ENCODE measurements at regions not wholly inside any gene's neighbourhood (a gene's known extent, or its start where the extent isn't known, plus 50 kb on each side); places are given as distances from the start of the nearest gene placed in this dataset.
"Not testable (repeated sequence)": the region's sequence is repeated elsewhere in the genome, so short reads cannot be mapped to it uniquely, and the experiment has no call there.

DNA sequence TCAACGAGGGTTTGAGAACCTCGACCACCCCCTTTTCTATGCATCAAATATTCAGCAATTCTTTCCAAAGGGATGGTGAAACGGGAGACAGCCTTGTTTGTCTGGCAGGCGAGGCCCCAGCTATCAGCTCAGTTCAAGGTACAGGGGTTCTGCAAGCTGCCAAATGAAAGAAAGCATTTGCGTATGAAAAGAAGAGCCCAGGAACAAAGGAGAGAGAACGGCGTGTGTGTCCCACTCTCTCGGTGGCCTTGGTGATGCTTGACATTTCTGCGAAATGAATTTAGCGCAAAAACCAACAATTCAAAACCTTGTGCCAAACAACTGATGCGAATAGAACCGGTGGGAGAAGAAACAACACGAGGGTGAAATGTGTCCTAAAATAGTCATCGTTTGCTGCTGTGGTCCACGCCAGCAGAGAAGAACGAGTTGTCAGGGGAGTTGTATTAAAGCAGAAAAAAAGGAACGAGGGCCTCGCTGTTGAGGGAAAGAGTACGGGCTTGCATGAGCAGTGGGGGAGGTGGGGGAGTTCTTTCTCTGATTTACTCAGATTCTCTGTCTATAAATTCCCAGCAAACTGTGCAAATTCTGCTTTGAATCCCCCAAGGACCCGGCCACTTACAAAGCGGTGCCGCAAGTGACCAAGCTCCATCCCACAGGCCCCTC lies 97.7 kb downstream of the TMEM130 start:
- no peak for DNase-seq (ENCODE audit: low read depth in 2 of 2)

DNA sequence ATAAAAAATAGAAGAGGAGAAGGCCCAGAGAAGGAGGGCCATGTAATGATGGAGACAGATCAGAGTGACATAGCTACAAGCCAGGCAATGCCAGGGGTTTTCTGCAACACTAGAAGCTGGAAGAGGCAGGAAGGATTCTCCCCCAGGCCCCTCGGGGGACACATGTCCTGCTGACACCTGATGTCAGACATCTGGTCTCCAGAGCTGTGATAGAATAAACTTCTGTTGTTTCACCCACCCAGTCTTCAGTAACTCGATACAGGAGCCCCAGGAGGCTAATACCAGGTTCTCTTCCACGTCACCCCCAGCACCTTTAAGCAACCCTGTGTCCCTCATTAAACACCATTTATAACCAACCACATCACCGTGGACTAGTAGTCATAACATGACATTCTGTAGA lies 94.9 kb downstream of the TMEM130 start:
- DNase-seq (ENCODE audit: low read depth in 2 of 2) = no peak

- DNase-seq (ENCODE audit: low read depth in 2 of 2) = no peak
Measured at GRCh38 chr7:98777051-98777450, 92.8 kb downstream of the TMEM130 start.

DNA sequence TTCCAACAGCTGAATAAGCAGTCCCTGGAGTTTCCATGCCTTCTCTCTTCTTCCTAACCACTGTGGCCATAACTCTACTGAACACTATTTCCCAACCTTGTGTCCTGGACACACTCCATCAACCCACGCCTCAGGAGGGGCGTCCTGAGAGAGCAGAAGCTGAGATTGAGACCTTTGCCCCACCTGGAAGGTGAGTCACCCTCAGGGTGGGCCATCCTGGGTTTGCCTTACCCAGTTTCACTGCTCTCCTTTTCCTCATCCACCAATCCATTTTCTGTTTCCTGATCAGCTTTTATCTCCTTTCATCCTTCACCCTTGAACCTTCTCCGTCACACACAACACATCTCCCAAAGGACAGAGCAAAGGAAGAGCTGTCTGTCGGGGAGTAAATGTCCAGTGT lies 91.4 kb downstream of the TMEM130 start:
- no peak for DNase-seq (ENCODE audit: low read depth in 2 of 2)

DNA sequence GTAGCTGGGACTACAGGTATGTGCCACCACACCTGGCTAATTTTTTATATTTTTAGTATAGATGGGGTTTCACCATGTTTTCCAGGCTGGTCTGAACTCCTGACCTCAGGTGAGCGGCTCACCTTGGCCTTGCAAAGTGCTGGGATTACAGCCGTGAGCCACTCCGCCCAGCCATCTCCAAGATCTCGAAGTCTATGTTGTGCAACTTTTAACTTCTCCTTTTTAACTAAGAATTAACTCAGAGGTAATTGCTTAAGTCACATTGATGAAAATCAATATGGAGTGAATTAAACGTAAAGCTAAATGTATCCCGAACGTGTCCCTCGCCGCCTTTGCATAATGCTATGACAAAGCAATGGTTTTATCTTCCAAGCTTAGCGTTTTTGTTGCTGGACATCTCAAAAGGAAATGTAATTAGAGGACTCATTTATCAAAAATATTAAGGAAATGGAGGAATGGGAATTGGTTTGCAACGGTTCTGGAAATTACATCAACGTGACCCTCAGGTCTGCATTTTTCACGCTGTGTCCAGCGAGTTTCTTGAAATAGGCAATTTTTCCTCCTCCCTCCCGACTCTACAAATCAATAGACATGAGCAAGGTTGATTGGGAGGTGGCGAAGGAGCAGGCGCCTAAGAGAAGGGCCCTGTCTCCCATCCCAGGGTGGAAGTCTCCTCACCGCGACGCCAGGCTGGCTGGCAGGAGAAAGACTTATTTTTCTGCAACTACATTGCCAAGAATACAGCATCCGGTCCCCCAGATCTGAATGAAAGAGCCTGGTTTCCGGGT lies 89.8 kb downstream of the TMEM130 start:
- no peak for DNase-seq (ENCODE audit: low read depth in 2 of 2)

- no peak for DNase-seq (ENCODE audit: low read depth in 2 of 2)
Measured at GRCh38 chr7:98784216-98784785, 85.5 kb downstream of the TMEM130 start.

GRCh38 chr7:98785929-98786571 lies 83.8 kb downstream of the TMEM130 start:
- no peak for DNase-seq (ENCODE audit: low read depth in 2 of 2)

GRCh38 chr7:98788966-98789365 lies 80.8 kb downstream of the TMEM130 start:
- DNase-seq (ENCODE audit: low read depth in 2 of 2) = no peak

DNA sequence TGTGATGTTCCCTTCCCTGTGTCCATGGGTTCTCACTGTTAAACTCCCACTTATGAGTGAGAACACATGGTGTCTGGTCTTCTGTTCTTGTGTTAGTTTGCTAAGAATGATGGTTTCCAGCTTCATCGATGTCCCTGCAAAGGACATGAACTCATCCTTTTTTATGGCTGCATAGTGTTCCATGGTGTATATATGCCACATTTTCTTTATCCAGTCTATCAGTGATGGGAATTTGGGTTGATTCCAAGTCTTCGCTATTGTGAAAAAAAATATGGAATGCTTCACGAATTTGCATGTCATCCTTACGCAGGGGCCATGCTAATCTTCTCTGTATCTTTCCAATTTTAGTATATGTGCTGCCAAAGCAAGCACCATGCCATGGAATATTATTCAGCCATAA lies 75.4 kb downstream of the TMEM130 start:
- DNase-seq (ENCODE audit: low read depth in 2 of 2) = not testable (repeated sequence)

DNA sequence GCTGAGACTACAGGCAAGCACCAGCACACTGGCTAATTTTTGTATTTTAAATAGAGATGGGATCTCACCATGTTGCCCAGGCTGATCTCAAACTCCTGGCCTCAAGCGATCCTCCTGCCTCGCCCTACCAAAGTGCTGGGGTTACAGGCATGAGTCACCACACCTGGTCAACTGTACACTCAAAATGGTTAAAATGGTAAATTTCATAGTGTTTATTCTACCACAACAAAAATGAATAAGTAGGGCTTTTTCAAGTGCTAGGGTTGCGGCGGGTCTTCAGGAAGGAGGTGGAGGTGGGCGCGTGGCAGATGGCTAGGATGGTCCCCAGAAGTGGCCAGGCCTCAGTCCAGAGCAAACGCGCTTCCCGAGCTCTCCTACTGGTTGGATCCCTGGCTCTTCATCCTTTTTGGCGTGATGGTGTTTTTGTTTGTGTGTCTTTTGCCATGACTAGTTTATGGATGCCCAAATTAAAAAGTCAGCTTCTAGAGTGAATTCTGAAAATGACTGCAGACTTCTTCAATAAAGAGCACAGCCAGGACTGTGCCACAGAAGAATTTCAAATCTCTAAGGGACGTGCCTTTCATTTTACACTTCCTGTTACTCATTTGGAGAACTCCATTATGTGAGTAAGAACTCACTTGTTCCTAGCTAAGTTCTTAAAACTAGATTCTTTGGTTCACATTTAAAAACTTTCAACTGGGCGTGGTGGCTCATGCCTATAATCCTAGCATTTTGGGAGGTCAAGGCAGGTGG lies 73.9 kb downstream of the TMEM130 start:
- DNase-seq (ENCODE audit: low read depth in 2 of 2) = no peak
